DMS153 treated with DMSO at 0.1 percent for 48 hours (cell line): ENCODE measurements at regions not wholly inside any gene's neighbourhood (a gene's known extent, or its start where the extent isn't known, plus 50 kb on each side); places are given as distances from the start of the nearest gene placed in this dataset.

ENCODE experiments used
- DNase-seq: peaks from one replicate; lab custom pipeline; 2025; ENCODE audit not compliant: unreplicated experiment; lab: John Stamatoyannopoulos, UW

GRCh38 chr1:34590211-34590623 is 164.6 kb upstream of the GJB5 start:
- peak; percentile 93 for DNase-seq

GRCh38 chr1:34591751-34592629 is 162.9 kb upstream of the GJB5 start:
- DNase-seq, result no peak

GRCh38 chr1:34597877-34598514 is 156.9 kb upstream of the GJB5 start:
- peak; percentile 54 for DNase-seq

GRCh38 chr1:34602907-34603306 is 151.9 kb upstream of the GJB5 start:
- DNase-seq, result no peak

- DNase-seq, result no peak
Measured at GRCh38 chr1:34603594-34603993, 151.3 kb upstream of the GJB5 start.

- DNase-seq, result no peak
Measured at GRCh38 chr1:34606504-34606903, 148.3 kb upstream of the GJB5 start.

GRCh38 chr1:34610063-34610462 is 144.8 kb upstream of the GJB5 start:
- DNase-seq, result no peak

- no peak for DNase-seq
Measured at GRCh38 chr1:34611571-34611970, 143.3 kb upstream of the GJB5 start.

- no peak for DNase-seq
Measured at GRCh38 chr1:34612091-34612827, 142.6 kb upstream of the GJB5 start.

GRCh38 chr1:34617321-34618118 is 137.3 kb upstream of the GJB5 start:
- no peak for DNase-seq

- DNase-seq, result no peak
Measured at GRCh38 chr1:34618381-34618780, 136.5 kb upstream of the GJB5 start.

GRCh38 chr1:34619256-34619655 is 135.6 kb upstream of the GJB5 start:
- DNase-seq, result no peak

- DNase-seq, result no peak
Measured at GRCh38 chr1:34621916-34622315, 132.9 kb upstream of the GJB5 start.

- no peak for DNase-seq
Measured at GRCh38 chr1:34625521-34626015, 129.3 kb upstream of the GJB5 start.

GRCh38 chr1:34627465-34628240 is 127.2 kb upstream of the GJB5 start:
- DNase-seq, result no peak

- no peak for DNase-seq
Measured at GRCh38 chr1:34631126-34631525, 123.7 kb upstream of the GJB5 start.

GRCh38 chr1:34639701-34640100 is 115.1 kb upstream of the GJB5 start:
- DNase-seq, result no peak

- no peak for DNase-seq
Measured at GRCh38 chr1:34640654-34641401, 114.0 kb upstream of the GJB5 start.

GRCh38 chr1:34642679-34643078 is 112.2 kb upstream of the GJB5 start:
- no peak for DNase-seq
